ENCODE measurements at regions not wholly inside any gene's neighbourhood (a gene's known extent, or its start where the extent isn't known, plus 50 kb on each side); places are given as distances from the start of the nearest gene placed in this dataset.

GRCh38 chr3:43913036-43913948 is 222.6 kb downstream of the ABHD5 start:
- Mint-ChIP-seq H3K27ac (no peak overlapping the region), H3K27me3 (peaks cover 19% of the 10 kb centered on the region), H3K9me3 (no peaks in the 10 kb centered on the region), H3K36me3 (ENCODE audit: low read depth) (no peaks in the 10 kb centered on the region), H3K4me1 (ENCODE audit: low read depth) (no peaks in the 10 kb centered on the region), H3K4me3 (no peak overlapping the region)

- H3K27ac Mint-ChIP-seq: no peak overlapping the region
These were observed 223.5 kb downstream of the ABHD5 start for GRCh38 chr3:43914269-43914668.

GRCh38 chr3:43915546-43915945 is 224.8 kb downstream of the ABHD5 start:
- H3K9me3 Mint-ChIP-seq: no peaks in the 10 kb centered on the region
- peaks cover 38% of the 10 kb centered on the region for H3K27me3 Mint-ChIP-seq
- no peak overlapping the region for H3K27ac Mint-ChIP-seq
- H3K4me1 Mint-ChIP-seq (ENCODE audit: low read depth): no peaks in the 10 kb centered on the region
- no peak overlapping the region for H3K4me3 Mint-ChIP-seq
- no peaks in the 10 kb centered on the region for H3K36me3 Mint-ChIP-seq (ENCODE audit: low read depth)

More at GRCh38 chr3:43914269-43914668, 223.5 kb downstream of the ABHD5 start:
- no peak overlapping the region for H3K4me3 Mint-ChIP-seq
- H3K4me1 Mint-ChIP-seq (ENCODE audit: low read depth): no peaks in the 10 kb centered on the region
- H3K9me3 Mint-ChIP-seq: no peaks in the 10 kb centered on the region
- peaks cover 25% of the 10 kb centered on the region for H3K27me3 Mint-ChIP-seq
- H3K36me3 Mint-ChIP-seq (ENCODE audit: low read depth): no peaks in the 10 kb centered on the region

GRCh38 chr3:43917361-43917760 is 226.6 kb downstream of the ABHD5 start:
- no peak overlapping the region for H3K27ac Mint-ChIP-seq
- no peaks in the 10 kb centered on the region for H3K9me3 Mint-ChIP-seq
- no peaks in the 10 kb centered on the region for H3K36me3 Mint-ChIP-seq (ENCODE audit: low read depth)
- H3K4me3 Mint-ChIP-seq: no peak overlapping the region
- H3K4me1 Mint-ChIP-seq (ENCODE audit: low read depth): no peaks in the 10 kb centered on the region
- peaks cover 46% of the 10 kb centered on the region for H3K27me3 Mint-ChIP-seq

GRCh38 chr3:43919029-43919428 is 228.3 kb downstream of the ABHD5 start:
- H3K4me1 Mint-ChIP-seq (ENCODE audit: low read depth): no peaks in the 10 kb centered on the region
- H3K4me3 Mint-ChIP-seq: no peak overlapping the region
- no peaks in the 10 kb centered on the region for H3K9me3 Mint-ChIP-seq
- H3K27ac Mint-ChIP-seq: no peak overlapping the region
- peaks cover 52% of the 10 kb centered on the region for H3K27me3 Mint-ChIP-seq
- H3K36me3 Mint-ChIP-seq (ENCODE audit: low read depth): no peaks in the 10 kb centered on the region

GRCh38 chr3:43921056-43921648 is 230.4 kb downstream of the ABHD5 start:
- H3K4me3 Mint-ChIP-seq: no peak overlapping the region
- H3K27me3 Mint-ChIP-seq: peaks cover 59% of the 10 kb centered on the region
- no peak overlapping the region for H3K27ac Mint-ChIP-seq
- H3K36me3 Mint-ChIP-seq (ENCODE audit: low read depth): no peaks in the 10 kb centered on the region
- no peaks in the 10 kb centered on the region for H3K9me3 Mint-ChIP-seq
- no peaks in the 10 kb centered on the region for H3K4me1 Mint-ChIP-seq (ENCODE audit: low read depth)

GRCh38 chr3:43922374-43922773 is 231.6 kb downstream of the ABHD5 start:
- no peak overlapping the region for H3K27ac Mint-ChIP-seq
- H3K4me3 Mint-ChIP-seq: no peak overlapping the region
- no peaks in the 10 kb centered on the region for H3K4me1 Mint-ChIP-seq (ENCODE audit: low read depth)
- H3K36me3 Mint-ChIP-seq (ENCODE audit: low read depth): no peaks in the 10 kb centered on the region
- H3K9me3 Mint-ChIP-seq: no peaks in the 10 kb centered on the region
- H3K27me3 Mint-ChIP-seq: peaks cover 59% of the 10 kb centered on the region

GRCh38 chr3:43923104-43923882 is 232.6 kb downstream of the ABHD5 start:
- H3K27ac Mint-ChIP-seq: no peak overlapping the region
- peaks cover 52% of the 10 kb centered on the region for H3K27me3 Mint-ChIP-seq
- no peaks in the 10 kb centered on the region for H3K36me3 Mint-ChIP-seq (ENCODE audit: low read depth)
- no peaks in the 10 kb centered on the region for H3K9me3 Mint-ChIP-seq
- H3K4me3 Mint-ChIP-seq: no peak overlapping the region
- H3K4me1 Mint-ChIP-seq (ENCODE audit: low read depth): no peaks in the 10 kb centered on the region

- no peaks in the 10 kb centered on the region for H3K9me3 Mint-ChIP-seq
These were observed 235.3 kb downstream of the ABHD5 start for GRCh38 chr3:43926055-43926454.

GRCh38 chr3:43932921-43933320 is 242.2 kb downstream of the ABHD5 start:
- Mint-ChIP-seq H3K9me3 (peaks cover 8% of the 10 kb centered on the region), H3K4me1 (ENCODE audit: low read depth) (no peaks in the 10 kb centered on the region), H3K4me3 (no peak overlapping the region), H3K36me3 (ENCODE audit: low read depth) (no peaks in the 10 kb centered on the region), H3K27me3 (peaks cover 13% of the 10 kb centered on the region), H3K27ac (no peak overlapping the region)

More at GRCh38 chr3:43926055-43926454, 235.3 kb downstream of the ABHD5 start:
- Mint-ChIP-seq H3K36me3 (ENCODE audit: low read depth) (no peaks in the 10 kb centered on the region), H3K4me1 (ENCODE audit: low read depth) (no peaks in the 10 kb centered on the region), H3K4me3 (no peak overlapping the region), H3K27me3 (peaks cover 29% of the 10 kb centered on the region), H3K27ac (no peak overlapping the region)

- Mint-ChIP-seq H3K27me3 (peaks cover 28% of the 10 kb centered on the region), H3K9me3 (peaks cover 4% of the 10 kb centered on the region)
These were observed 257.3 kb downstream of the ABHD5 start for GRCh38 chr3:43948013-43948412.

GRCh38 chr3:43949594-43949993 is 258.9 kb downstream of the ABHD5 start:
- Mint-ChIP-seq H3K9me3 (peaks cover 2% of the 10 kb centered on the region), H3K27ac (no peak overlapping the region), H3K4me3 (no peak overlapping the region), H3K36me3 (ENCODE audit: low read depth) (no peaks in the 10 kb centered on the region), H3K27me3 (peaks cover 26% of the 10 kb centered on the region), H3K4me1 (ENCODE audit: low read depth) (peaks cover 5% of the 10 kb centered on the region)

More at GRCh38 chr3:43948013-43948412, 257.3 kb downstream of the ABHD5 start:
- Mint-ChIP-seq H3K27ac (no peak overlapping the region), H3K4me3 (no peak overlapping the region), H3K36me3 (ENCODE audit: low read depth) (no peaks in the 10 kb centered on the region), H3K4me1 (ENCODE audit: low read depth) (peaks cover 5% of the 10 kb centered on the region)

GRCh38 chr3:43950775-43951174 is 260.0 kb downstream of the ABHD5 start:
- Mint-ChIP-seq H3K9me3 (no peaks in the 10 kb centered on the region), H3K4me1 (ENCODE audit: low read depth) (peaks cover 5% of the 10 kb centered on the region), H3K4me3 (no peak overlapping the region), H3K36me3 (ENCODE audit: low read depth) (no peaks in the 10 kb centered on the region), H3K27me3 (peaks cover 24% of the 10 kb centered on the region), H3K27ac (no peak overlapping the region)

- no peaks in the 10 kb centered on the region for H3K9me3 Mint-ChIP-seq
- no peak overlapping the region for H3K27ac Mint-ChIP-seq
- no peak overlapping the region for H3K4me3 Mint-ChIP-seq
- peaks cover 5% of the 10 kb centered on the region for H3K4me1 Mint-ChIP-seq (ENCODE audit: low read depth)
- H3K27me3 Mint-ChIP-seq: peaks cover 24% of the 10 kb centered on the region
- H3K36me3 Mint-ChIP-seq (ENCODE audit: low read depth): no peaks in the 10 kb centered on the region
These were observed 261.1 kb downstream of the ABHD5 start for GRCh38 chr3:43951813-43952212.

- Mint-ChIP-seq H3K27me3 (peaks cover 19% of the 10 kb centered on the region), H3K36me3 (ENCODE audit: low read depth) (no peaks in the 10 kb centered on the region), H3K4me1 (ENCODE audit: low read depth) (peaks cover 5% of the 10 kb centered on the region), H3K27ac (no peak overlapping the region), H3K4me3 (no peak overlapping the region), H3K9me3 (no peaks in the 10 kb centered on the region)
These were observed 262.6 kb downstream of the ABHD5 start for GRCh38 chr3:43953380-43953779.
